A673 (cell line): ENCODE measurements at regions not wholly inside any gene's neighbourhood (a gene's known extent, or its start where the extent isn't known, plus 50 kb on each side); places are given as distances from the start of the nearest gene placed in this dataset.

Source experiments
- CTCF ChIP-seq: fragments of 300-800, 200-600 bp; sonication (generic); conservative IDR thresholded peaks from 2 replicates; pipeline ENCODE4 v1.5.1; 2017; ENCODE audit warnings: low read depth, mild to moderate bottlenecking, antibody characterized with exemption, low read length, moderate library complexity, mixed read lengths
- EZH2 ChIP-seq: fragments of 200-600 bp; sonication (generic); IDR thresholded peaks from 2 replicates; pipeline ENCODE4 v1.6.1; 2017; ENCODE audit warnings: borderline replicate concordance, low read depth, mild to moderate bottlenecking, mixed read lengths, antibody characterized with exemption, low read length; ENCODE audit not compliant: poor library complexity, severe bottlenecking

DNA sequence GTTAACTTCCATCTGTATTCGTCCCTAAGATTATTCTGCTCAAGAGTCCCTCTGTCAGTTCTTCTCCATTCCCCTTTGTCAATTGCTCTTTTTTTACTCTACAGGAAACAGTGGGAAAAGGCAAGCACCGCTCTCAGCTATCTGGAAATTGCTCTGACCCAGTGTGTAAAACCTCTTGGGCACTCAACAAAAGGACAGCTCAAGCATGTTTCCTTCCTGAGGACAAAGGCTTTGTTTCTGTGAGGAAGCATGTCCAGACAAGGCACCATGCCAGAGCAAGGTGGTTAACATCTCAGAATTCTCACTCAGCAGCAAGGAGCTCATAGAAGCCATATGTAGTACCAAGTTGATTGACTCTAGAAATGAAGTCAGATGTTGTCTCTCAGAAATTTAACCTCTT, 735.6 kb downstream of the TSN start:
- TF ChIP-seq EZH2 (no peak), CTCF (no peak)
